ENCODE measurements at regions not wholly inside any gene's neighbourhood (a gene's known extent, or its start where the extent isn't known, plus 50 kb on each side); places are given as distances from the start of the nearest gene placed in this dataset.
"Not testable (repeated sequence)": the region's sequence is repeated elsewhere in the genome, so short reads cannot be mapped to it uniquely, and the experiment has no call there.

DNA sequence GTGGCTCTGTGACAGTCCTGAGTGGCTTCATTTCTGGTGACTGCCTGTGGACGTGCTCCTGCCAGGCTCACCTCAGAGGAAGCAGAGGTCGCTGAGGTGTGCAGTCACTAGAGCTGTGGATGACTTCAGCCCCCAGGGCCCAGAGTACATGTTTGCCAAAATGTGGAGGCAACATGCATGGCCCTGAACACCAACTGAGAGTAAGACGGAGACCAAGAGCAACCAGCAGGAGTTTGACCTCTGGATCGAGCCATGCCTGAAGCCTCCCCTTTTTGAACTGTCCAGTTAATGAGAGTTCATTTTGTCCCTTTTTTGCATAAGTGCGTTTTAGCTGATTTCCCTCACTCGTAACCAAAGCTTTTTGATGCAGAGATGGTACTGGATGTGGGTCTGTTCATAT, 184.9 kb downstream of the RTP5 start:
- DNase-seq = no peak

GRCh38 chr2:242054881-242055801, 185.6 kb downstream of the RTP5 start:
- DNase-seq = no peak

DNA sequence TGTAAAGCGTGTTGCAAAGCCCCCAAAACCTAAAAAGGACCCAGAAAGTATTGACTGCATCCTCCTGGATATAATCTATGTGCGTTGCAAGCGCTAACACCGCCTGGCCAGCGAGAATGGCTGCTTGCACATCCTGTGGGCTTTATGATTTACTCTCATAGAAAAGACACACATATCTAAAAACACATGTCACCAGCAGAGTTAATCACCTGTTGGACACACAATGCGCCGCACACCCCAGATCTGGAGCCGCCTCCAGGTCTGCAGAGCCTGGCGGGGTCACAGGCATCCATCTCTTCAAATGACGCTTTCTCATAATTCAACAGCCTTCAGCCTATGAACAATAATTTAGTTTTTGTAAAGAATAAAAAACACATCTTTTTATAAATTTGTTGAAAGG, 186.5 kb downstream of the RTP5 start:
- no peak for DNase-seq

DNA sequence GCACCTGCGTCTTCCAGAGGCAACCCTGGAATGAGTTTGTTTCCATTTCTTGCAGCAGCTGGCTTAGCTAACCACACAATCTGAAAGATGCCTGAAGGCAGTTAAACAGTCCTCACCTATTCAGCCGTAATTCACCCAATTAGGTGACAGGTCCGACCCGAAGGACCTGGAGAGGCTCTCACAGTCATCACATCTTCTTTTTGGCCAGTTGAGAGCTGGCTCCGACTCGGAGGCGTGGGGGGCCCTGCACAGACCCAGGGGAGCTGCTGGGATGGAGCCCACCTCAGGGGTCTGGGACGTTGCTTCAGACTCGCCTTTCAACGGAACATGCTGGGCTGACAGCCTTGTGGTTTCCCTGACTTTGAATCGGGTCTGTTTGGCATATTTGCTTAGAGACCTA, 187.3 kb downstream of the RTP5 start:
- no peak for DNase-seq

DNA sequence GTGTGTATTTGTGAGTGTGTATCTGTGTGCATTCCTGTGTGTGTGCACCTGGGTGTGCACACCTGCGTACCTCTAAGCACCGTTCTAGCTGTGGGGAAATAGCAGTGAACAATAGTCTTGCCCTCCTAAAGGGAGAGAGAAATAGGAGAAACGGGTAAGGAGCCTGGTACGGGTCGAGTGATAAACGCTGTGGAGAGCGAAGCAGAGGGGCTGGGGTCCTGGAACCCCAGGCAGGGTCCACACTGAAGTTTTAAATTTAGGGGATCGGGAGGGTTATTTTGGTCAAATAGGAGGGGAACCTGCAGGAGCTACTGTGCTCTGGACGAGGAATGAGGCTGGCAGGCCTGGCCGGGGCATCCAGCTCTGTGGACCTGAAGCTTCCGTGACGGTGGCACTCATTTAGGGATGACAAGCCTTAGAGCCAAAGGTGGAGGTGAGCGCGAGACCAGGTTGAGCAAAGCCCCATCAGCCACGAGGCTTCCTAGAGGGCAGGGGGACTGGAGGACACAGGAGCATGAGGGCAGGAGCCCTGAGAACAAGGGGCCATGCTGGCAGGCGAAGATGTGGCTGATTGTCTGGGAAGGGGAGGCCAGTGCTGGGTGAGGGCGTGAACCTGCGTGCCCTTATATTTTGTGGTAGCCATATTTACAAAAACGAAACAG, 188.0 kb downstream of the RTP5 start:
- no peak for DNase-seq

GRCh38 chr2:242058116-242058680, 188.7 kb downstream of the RTP5 start:
- DNase-seq = no peak

GRCh38 chr2:242059566-242059965, 190.0 kb downstream of the RTP5 start:
- DNase-seq = no peak

- no peak for DNase-seq
These were observed 190.8 kb downstream of the RTP5 start for GRCh38 chr2:242060212-242060835.

GRCh38 chr2:242061930-242062329, 192.4 kb downstream of the RTP5 start:
- DNase-seq = not testable (repeated sequence)

DNA sequence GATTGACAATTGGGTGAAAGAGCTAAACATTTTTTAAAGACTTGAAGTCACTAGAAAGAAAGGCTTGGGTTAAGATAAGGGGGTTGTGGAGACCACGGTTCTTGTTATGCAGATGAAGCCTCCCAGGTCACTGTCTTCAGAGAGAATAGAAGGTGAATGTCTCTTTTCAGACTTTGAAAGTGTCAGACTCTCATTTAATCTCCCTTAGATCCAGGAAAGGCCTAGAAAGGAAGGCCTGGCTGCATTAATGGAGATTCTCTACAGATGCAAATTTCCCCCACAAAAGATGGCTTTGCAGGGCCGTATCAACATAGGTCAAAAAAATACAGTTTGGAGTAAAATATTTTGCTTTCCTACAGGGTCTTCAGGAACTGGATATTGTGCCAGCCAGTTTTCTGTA, 193.9 kb downstream of the RTP5 start:
- no peak for DNase-seq

DNA sequence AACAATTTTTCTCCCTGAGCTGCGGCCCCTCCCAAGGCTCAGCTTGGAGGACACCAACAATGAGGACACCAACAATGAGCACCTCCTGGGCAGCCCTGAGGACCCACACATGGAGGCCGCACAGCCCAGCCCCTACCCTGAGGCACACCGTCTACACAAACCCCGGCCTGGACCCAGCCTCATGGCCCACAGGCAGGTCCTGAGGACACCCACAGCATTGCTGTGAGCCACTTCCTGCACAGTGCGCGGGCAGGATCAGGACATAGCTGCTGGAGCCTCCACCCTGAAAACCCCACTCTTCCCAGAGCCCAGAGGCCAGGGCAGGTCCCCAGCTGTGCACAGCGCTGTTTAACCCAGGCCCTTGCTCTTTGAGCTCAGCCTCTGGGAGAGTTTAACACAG, 194.3 kb downstream of the RTP5 start:
- no peak for DNase-seq

GRCh38 chr2:242064364-242065250, 195.1 kb downstream of the RTP5 start:
- no peak for DNase-seq

DNA sequence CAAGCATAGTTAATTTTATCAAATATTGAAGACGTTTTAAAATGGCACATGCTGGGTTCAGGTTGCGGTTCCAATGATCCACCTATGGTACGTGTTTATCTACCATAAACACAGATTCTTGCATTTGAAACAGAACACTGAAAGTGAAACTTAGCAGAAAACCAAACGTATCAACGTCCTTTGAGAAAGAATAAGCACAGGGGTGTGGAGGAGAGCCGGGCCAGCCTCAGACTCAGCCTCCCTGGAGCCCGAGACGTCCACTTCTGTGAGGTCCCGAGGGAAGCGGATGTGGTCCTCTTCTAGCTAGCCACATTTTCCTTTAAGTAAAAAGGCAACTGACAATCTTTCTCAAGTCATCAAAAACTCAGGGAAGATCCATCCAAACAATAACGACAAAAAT, 195.9 kb downstream of the RTP5 start:
- DNase-seq = no peak

DNA sequence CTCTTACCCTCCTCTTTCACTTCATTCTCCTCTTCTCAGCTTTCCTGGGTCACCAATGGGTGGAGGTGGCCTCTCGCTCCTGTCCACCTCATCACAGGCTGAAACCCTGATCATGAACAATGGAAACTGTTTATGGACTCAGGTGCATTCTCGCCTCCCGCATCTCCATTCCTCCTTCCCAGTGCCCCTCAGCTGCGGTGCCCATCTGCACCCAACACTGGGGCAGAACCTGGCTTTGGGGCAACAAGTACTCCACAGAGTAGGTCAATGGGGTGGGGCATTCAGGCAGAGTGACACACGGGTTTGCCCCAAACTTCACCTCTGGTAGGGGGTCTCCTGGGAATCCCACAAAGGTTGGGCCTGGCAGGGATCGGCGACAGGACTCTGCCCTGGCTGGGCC, 199.5 kb downstream of the RTP5 start:
- no peak for DNase-seq

DNA sequence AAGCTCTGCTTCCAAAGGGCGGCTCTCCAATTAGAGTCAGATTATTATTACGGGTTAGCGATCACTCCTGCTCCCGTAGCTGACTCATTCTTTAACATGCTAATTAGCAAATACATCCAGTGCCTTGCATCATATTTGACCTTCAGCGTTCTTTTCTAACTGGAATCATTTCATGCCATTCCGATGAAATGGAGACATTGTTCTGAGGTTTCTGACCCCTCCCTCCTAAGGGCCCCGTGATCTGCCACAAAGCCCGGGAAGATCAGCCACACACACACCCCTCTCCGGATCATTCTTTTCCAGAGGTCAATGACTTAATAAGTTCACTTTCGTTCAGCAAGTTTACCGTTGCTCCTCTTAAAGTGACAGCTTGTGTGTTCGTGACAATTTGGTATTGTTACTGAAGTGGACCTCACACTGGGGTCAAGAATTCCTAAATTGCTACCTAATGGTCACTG, 200.4 kb downstream of the RTP5 start:
- DNase-seq = not testable (repeated sequence)

GRCh38 chr2:242070726-242071125, 201.2 kb downstream of the RTP5 start:
- not testable (repeated sequence) for DNase-seq

GRCh38 chr2:242071377-242071776, 201.8 kb downstream of the RTP5 start:
- not testable (repeated sequence) for DNase-seq

GRCh38 chr2:242071936-242072335, 202.4 kb downstream of the RTP5 start:
- DNase-seq = not testable (repeated sequence)

GRCh38 chr2:242075168-242075567, 205.6 kb downstream of the RTP5 start:
- DNase-seq = no peak

- DNase-seq = no peak
These were observed 206.2 kb downstream of the RTP5 start for GRCh38 chr2:242075696-242076095.

DNA sequence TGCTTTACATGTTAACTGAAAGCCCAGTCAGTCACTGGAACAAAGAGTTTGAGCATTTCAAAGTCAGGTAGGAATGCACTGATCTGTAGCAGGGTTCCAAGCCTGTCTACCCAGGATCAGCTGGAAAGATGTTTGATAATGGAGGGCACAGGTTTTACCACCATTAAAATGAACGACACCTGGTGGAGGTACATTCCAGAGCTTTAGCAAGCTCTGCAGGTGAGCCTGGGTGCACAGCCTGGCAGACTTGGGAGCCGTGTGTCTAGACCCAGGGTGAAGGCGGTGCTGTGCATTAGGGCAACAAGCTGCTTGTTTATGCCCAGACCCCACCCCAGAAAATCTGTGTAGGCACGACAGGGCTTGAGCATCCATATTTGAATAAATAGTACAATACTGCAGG, 206.7 kb downstream of the RTP5 start:
- not testable (repeated sequence) for DNase-seq

- DNase-seq = not testable (repeated sequence)
These were observed 208.9 kb downstream of the RTP5 start for GRCh38 chr2:242078426-242078825.
